Adrenal gland (tissue), 9 donors: ENCODE measurements at regions not wholly inside any gene's neighbourhood (a gene's known extent, or its start where the extent isn't known, plus 50 kb on each side); places are given as distances from the start of the nearest gene placed in this dataset.
"Not testable (repeated sequence)": the region's sequence is repeated elsewhere in the genome, so short reads cannot be mapped to it uniquely, and the experiment has no call there.

ENCODE experiments used
- DNase-seq, 7 donors: peaks; one replicate each; pipeline ENCODE4 v3.0.0-alpha.2; 2019 to 2020
- H3K27ac ChIP-seq, 5 donors: fragments of 200-600 bp; sonication (generic) in 4 of 5; 1 replicate in 3 of 5; 2 replicates in 2 of 5; pipeline versions ENCODE4 v1.5.1 to v1.8.0; 2016 to 2020; ENCODE audit warnings: mild to moderate bottlenecking in 1 of 5
- H3K27me3 ChIP-seq: fragments of 200-600 bp; 2 replicates; pipeline ENCODE4 v1.8.0; 2021
- H3K36me3 ChIP-seq, 2 donors: fragments of 200-600 bp; replicated peaks in 1 of 2; 1 replicate in 1 of 2; 2 replicates in 1 of 2; pipeline versions ENCODE4 v1.5.1 to v1.8.0; 2018 to 2022
- H3K4me1 ChIP-seq, 2 donors: fragments of 200-600 bp; replicated peaks in 1 of 2; 1 replicate in 1 of 2; 2 replicates in 1 of 2; pipeline versions ENCODE4 v1.5.1 to v1.8.0; 2018 to 2021
- H3K4me3 ChIP-seq, 4 donors: fragments of 200-600 bp; sonication (generic) in 3 of 4; one replicate each; pipeline ENCODE4 v1.5.1; 2016 to 2018
- H3K9me3 ChIP-seq, 3 donors: fragments of 200-600 bp; sonication (generic) in 1 of 3; replicated peaks in 1 of 3; 1 replicate in 2 of 3; 2 replicates in 1 of 3; pipeline versions ENCODE4 v1.5.1 to v1.8.0; 2016 to 2021
- CTCF ChIP-seq, 6 experiments: fragments of 450-650 bp in 4 of 6; fragments of 200-600 bp in 2 of 6; sonication (generic) in 1 of 6; IDR thresholded peaks; 1 replicate in 5 of 6; 2 replicates in 1 of 6; pipeline versions ENCODE4 v1.5.1 to v1.8.0; 2016 to 2021; ENCODE audit warnings: antibody characterized with exemption in 6 of 6, mild to moderate bottlenecking in 2 of 6, moderate library complexity in 1 of 6
- POLR2A ChIP-seq, 2 donors: fragments of 450-650 bp; IDR thresholded peaks; one replicate each; pipeline ENCODE4 v1.6.1; 2017; ENCODE audit warnings: antibody characterized with exemption in 2 of 2, mild to moderate bottlenecking in 2 of 2, moderate library complexity in 1 of 2
- WGBS, 4 donors: extraction: QIAGEN DNeasy Blood & Tissue Kit in 2 of 4; methylation state at CpG; one replicate each; pipeline versions ENCODE4 v1.1.5 to v1.1.7; 2013 to 2017; 5-methylcytosine and 5-hydroxymethylcytosine counted together
- intact Hi-C, 2 donors: fragments of 100-400 bp; cut with DNase I; formaldehyde crosslinking; loops; one replicate each; pipeline versions ENCODE4 v1.14.1 to v1.15.0; 2022 to 2023
- donor health status: healthy with polysubstance abuse.
- donor health status: Bipolar disorder and iron deficiency.
- donor health status: DM: yes; HTN: yes; CAD: no.
- donor health status: DM: no; HTN: no; CAD: no.
- donor health status: DM: no; HTN: no; CAD: no.

GRCh38 chr12:111244673-111245072 lies 124.2 kb downstream of the PHETA1 start:
- Histone ChIP-seq H3K36me3 (no peaks in the 10 kb centered on the region), H3K4me3 (no peak overlapping the region), H3K9me3 (no peaks in the 10 kb centered on the region), H3K27me3 (no peaks in the 10 kb centered on the region), H3K4me1 (no peaks in the 10 kb centered on the region), H3K27ac (no peak overlapping the region)
- DNase-seq: no peak
- TF ChIP-seq POLR2A (IDR thresholded peaks at IDR 0.05): no peak
- no peak for TF ChIP-seq CTCF (IDR thresholded peaks at IDR 0.05)
- intact Hi-C loops: no loop called here

GRCh38 chr12:111242817-111243216 lies 126.1 kb downstream of the PHETA1 start:
- H3K4me3 ChIP-seq, H3K27ac ChIP-seq, DNase-seq, H3K4me1 ChIP-seq, H3K9me3 ChIP-seq, intact Hi-C loops, H3K27me3 ChIP-seq, H3K36me3 ChIP-seq: not testable (repeated sequence)
- 77 to 96% (median 87%) methylated on average over 1 of the region's 1 CpG for WGBS, 4 donors

- intact Hi-C loops: no loop called here
- Histone ChIP-seq H3K4me1 (no peaks in the 10 kb centered on the region), H3K27ac (no peak overlapping the region), H3K36me3 (no peaks in the 10 kb centered on the region), H3K4me3 (no peak overlapping the region), H3K9me3 (no peaks in the 10 kb centered on the region), H3K27me3 (no peaks in the 10 kb centered on the region)
- TF ChIP-seq CTCF (IDR thresholded peaks at IDR 0.05): no peak
- TF ChIP-seq POLR2A (IDR thresholded peaks at IDR 0.05): no peak
- 65 to 76% (median 75%) methylated on average over 6 to 7 of the region's 7 CpGs for WGBS, 4 donors
- no peak for DNase-seq
These were observed 126.7 kb downstream of the PHETA1 start for GRCh38 chr12:111242184-111242583.

GRCh38 chr12:111240374-111240773 lies 128.5 kb downstream of the PHETA1 start:
- H3K4me3 ChIP-seq: no peak overlapping the region
- H3K4me1 ChIP-seq: no peaks in the 10 kb centered on the region
- no peaks in the 10 kb centered on the region for H3K27me3 ChIP-seq
- intact Hi-C loops: no loop called here
- no peak overlapping the region for H3K27ac ChIP-seq
- TF ChIP-seq CTCF (IDR thresholded peaks at IDR 0.05) (no peak), POLR2A (IDR thresholded peaks at IDR 0.05) (no peak)
- no peak for DNase-seq
- 67 to 81% (median 75%) methylated on average over 4 of the region's 4 CpGs for WGBS, 4 donors
- H3K36me3 ChIP-seq: no peaks in the 10 kb centered on the region
- H3K9me3 ChIP-seq: no peaks in the 10 kb centered on the region

GRCh38 chr12:111239235-111239634 lies 129.7 kb downstream of the PHETA1 start:
- no peaks in the 10 kb centered on the region for H3K4me1 ChIP-seq
- no peaks in the 10 kb centered on the region for H3K9me3 ChIP-seq
- no peaks in the 10 kb centered on the region for H3K27me3 ChIP-seq
- 53 to 67% (median 56%) methylated on average over 8 of the region's 8 CpGs for WGBS, 4 donors
- no peak for TF ChIP-seq CTCF (IDR thresholded peaks at IDR 0.05)
- no peak for TF ChIP-seq POLR2A (IDR thresholded peaks at IDR 0.05)
- no peak overlapping the region for H3K27ac ChIP-seq
- no peaks in the 10 kb centered on the region for H3K36me3 ChIP-seq
- DNase-seq: no peak
- no peak overlapping the region for H3K4me3 ChIP-seq
- intact Hi-C loops: no loop called here
